HepG2 (cell line): ENCODE measurements at regions not wholly inside any gene's neighbourhood (a gene's known extent, or its start where the extent isn't known, plus 50 kb on each side); places are given as distances from the start of the nearest gene placed in this dataset.

Source experiments
- ATAC-seq: fragments of 200-7000 bp; cut with Tn5 transposase; 3 replicates; pipeline ENCODE4 v1.9.1; 2020; ENCODE audit warnings: mild to moderate bottlenecking, moderate library complexity
- BruUV-seq: library from RNA; stranded (reverse); fragments of 400-500 nt; replicated peaks from 2 replicates; lab custom pipeline; 2021; lab: Mats Ljungman, UMichigan
- CTCF ChIA-PET: fragments of 300-600 bp; formaldehyde crosslinking; extraction: SDS; loops from one replicate; lab custom pipeline; 2021; ENCODE audit warnings: low total read pairs, inconsistent platforms, low intra/inter-chr PET ratio; lab: Yijun Ruan, JAX
- POLR2A ChIA-PET: fragments of 350-600 bp; sonication (Branson Sonifier 250); formaldehyde crosslinking; loops from one replicate; lab custom pipeline; 2020; ENCODE audit warnings: antibody characterized with exemption, inconsistent platforms; lab: Yijun Ruan, JAX
- DNase-seq: peaks from one replicate; pipeline ENCODE4 v3.0.0-alpha.2; 2015; ENCODE audit warnings: low spot score
- FAIRE-seq: peaks from 3 replicates; lab custom pipeline; 2011; peaks lifted over from hg19 to GRCh38; lab: Jason Lieb, UNC
- H2AFZ ChIP-seq: one replicate; pipeline ENCODE4 v1.6.1; 2011; ENCODE audit warnings: low read length, inconsistent platforms
- H3K27ac ChIP-seq: fragments of 300-600 bp; 3 replicates; pipeline ENCODE4 v1.8.0; 2011; ENCODE audit warnings: mixed run types, mild to moderate bottlenecking, mixed read lengths, low read length, inconsistent platforms; ENCODE audit not compliant: insufficient read depth; ENCODE audit errors: extremely low read length
- H3K27me3 ChIP-seq, 2 experiments: fragments of 200-600 bp in 1 of 2; 2 replicates in 1 of 2; 3 replicates in 1 of 2; pipeline versions ENCODE4 v1.6.0 to v1.8.0; 2011; ENCODE audit warnings: low read length in 2 of 2, mild to moderate bottlenecking in 2 of 2, moderate library complexity in 2 of 2, inconsistent platforms in 1 of 2; ENCODE audit not compliant: insufficient read depth in 2 of 2, control insufficient read depth in 1 of 2
- H3K36me3 ChIP-seq, 2 experiments: fragments of 200-600 bp in 1 of 2; replicated peaks in 1 of 2; 2 replicates in 1 of 2; 3 replicates in 1 of 2; pipeline versions ENCODE4 v1.5.1 to v1.8.0; 2011; ENCODE audit warnings: low read length in 2 of 2, inconsistent platforms in 1 of 2; ENCODE audit not compliant: insufficient read depth in 2 of 2, control insufficient read depth in 1 of 2
- H3K4me1 ChIP-seq: 2 replicates; pipeline ENCODE4 v1.5.1; 2012; ENCODE audit warnings: low read length, inconsistent platforms; ENCODE audit not compliant: insufficient read depth
- H3K4me2 ChIP-seq: 2 replicates; pipeline ENCODE4 v1.6.0; 2011; ENCODE audit warnings: low read depth, low read length, inconsistent platforms
- H3K4me3 ChIP-seq, 3 experiments: fragments of 200-600 bp in 1 of 3; sonication (generic), shearing (Covaris generic) in 1 of 3; replicated peaks in 1 of 3; 2 replicates each; pipeline ENCODE4 v1.5.1; 2011 to 2016; ENCODE audit warnings: low read length in 3 of 3, inconsistent platforms in 2 of 3, low read depth in 2 of 3, mild to moderate bottlenecking in 2 of 3, control low read depth in 1 of 3, mixed read lengths in 1 of 3; ENCODE audit not compliant: insufficient read depth in 1 of 3
- H3K79me2 ChIP-seq: one replicate; pipeline ENCODE4 v1.6.1; 2011; ENCODE audit warnings: low read length, inconsistent platforms; ENCODE audit not compliant: insufficient read depth
- H3K9ac ChIP-seq: 2 replicates; pipeline ENCODE4 v1.6.0; 2011; ENCODE audit warnings: mild to moderate bottlenecking, low read depth, low read length, inconsistent platforms; ENCODE audit not compliant: insufficient read depth
- H3K9me3 ChIP-seq: 2 replicates; pipeline ENCODE4 v1.5.1; 2012; ENCODE audit warnings: mild to moderate bottlenecking, low read length
- H4K20me1 ChIP-seq: 2 replicates; pipeline ENCODE4 v1.6.0; 2011; ENCODE audit warnings: inconsistent platforms, mild to moderate bottlenecking, low read length, moderate library complexity; ENCODE audit not compliant: insufficient read depth
- CC2D1A ChIP-seq: sonication (generic); formaldehyde crosslinking; IDR thresholded peaks from 2 replicates; pipeline ENCODE4 v1.8.1; 2023; ENCODE audit warnings: mild to moderate bottlenecking, missing genetic modification reagents
- CREM ChIP-seq, 2 experiments: sonication (generic) in 1 of 2; formaldehyde crosslinking in 1 of 2; IDR thresholded peaks; 2 replicates each; pipeline versions ENCODE4 v1.4.0 to v1.6.1; 2016 to 2020; ENCODE audit warnings: antibody characterized with exemption in 1 of 2, mild to moderate bottlenecking in 1 of 2, missing genetic modification reagents in 1 of 2
- DZIP1 ChIP-seq: sonication (generic); formaldehyde crosslinking; IDR thresholded peaks from 2 replicates; pipeline ENCODE4 v1.5.0; 2020; ENCODE audit warnings: mild to moderate bottlenecking, missing genetic modification reagents
- E2F1 ChIP-seq: sonication (generic); formaldehyde crosslinking; IDR thresholded peaks from 2 replicates; pipeline ENCODE4 v1.5.0; 2020; ENCODE audit warnings: missing genetic modification reagents
- EHMT2 ChIP-seq: fragments of 200-600 bp; sonication (generic); IDR thresholded peaks from 2 replicates; pipeline ENCODE4 v1.7.0; 2017; ENCODE audit warnings: antibody characterized with exemption, low read depth, low read length, borderline replicate concordance
- HOXD1 ChIP-seq: sonication (generic); formaldehyde crosslinking; IDR thresholded peaks from 2 replicates; pipeline ENCODE4 v1.5.0; 2020; ENCODE audit warnings: missing genetic modification reagents
- IKZF1 ChIP-seq: fragments of 450-650 bp; IDR thresholded peaks from 2 replicates; pipeline ENCODE4 v1.7.1; 2016
- NBN ChIP-seq: fragments of 450-650 bp; conservative IDR thresholded peaks from 2 replicates; pipeline ENCODE4 v1.6.1; 2017
- ZBTB39 ChIP-seq: sonication (generic); formaldehyde crosslinking; IDR thresholded peaks from 2 replicates; pipeline ENCODE4 v1.5.0; 2020; ENCODE audit warnings: missing genetic modification reagents
- WGBS: methylation state at CpG from one replicate; pipeline ENCODE4 v1.1.6; 2017; ENCODE audit warnings: low lambda C conversion rate; 5-methylcytosine and 5-hydroxymethylcytosine counted together
- in situ Hi-C: cut with HindIII; loops from 2 replicates; pipeline ENCODE4 v1.10.0; 2017; ENCODE audit warnings: low pct_unique_long_range_greater_than_20kb; ENCODE audit not compliant: extremely low pct_ligation_motif_present
- intact Hi-C: fragments of 100-400 bp; cut with micrococcal nuclease; formaldehyde crosslinking; loops from one replicate; pipeline ENCODE4 v1.10.0; 2022; ENCODE audit not compliant: unreplicated experiment

- no peak overlapping the region for H3K27ac ChIP-seq
- in situ Hi-C loops, result no loop called here
These were observed 92.1 kb upstream of the POU3F1 start for GRCh38 chr1:38138498-38139233.

More at GRCh38 chr1:38138498-38139233, 92.1 kb upstream of the POU3F1 start:
- Histone ChIP-seq H3K4me3 (no peak overlapping the region), H2AFZ (no peak overlapping the region), H3K9me3 (no peaks in the 10 kb centered on the region)
- POLR2A ChIA-PET, result no interaction called here
- TF ChIP-seq CC2D1A (CRISPR knock-in tag), result no peak
- TF ChIP-seq HOXD1 (CRISPR knock-in tag), result no peak
- TF ChIP-seq IKZF1, result no peak
- TF ChIP-seq ZBTB39, result no peak
- TF ChIP-seq EHMT2, result no peak
- no peak for TF ChIP-seq CREM (IDR thresholded peaks at IDR 0.05)
- TF ChIP-seq CREM (CRISPR knock-in tag; IDR thresholded peaks at IDR 0.05), result no peak
- TF ChIP-seq DZIP1 (CRISPR knock-in tag), result no peak
- TF ChIP-seq NBN, result no peak
- no peak for TF ChIP-seq E2F1 (CRISPR knock-in tag)
- TF ChIP-seq, all 625 proteins: peak for 0
- H3K36me3 ChIP-seq, result no peaks in the 10 kb centered on the region
- DNase-seq (peak; percentile 35), FAIRE-seq (no peak), ATAC-seq (peak; percentile 16; the same call in 1 of the 3 replicates)
- H3K4me1 ChIP-seq, result 0 out of 2 replicates have a peak, but pooled peaks cover 5% of the 10 kb centered on the region
- H3K4me2 ChIP-seq, result no peak overlapping the region
- H3K27me3 ChIP-seq, result peaks cover 4 to 39% of the 10 kb centered on the region in 2 experiments
- H3K9ac ChIP-seq, result no peak overlapping the region
- no TSS peak for BruUV-seq
- intact Hi-C loops, result no loop called here
- 14% methylated on average over 6 of the region's 6 CpGs for WGBS
- no peaks in the 10 kb centered on the region for H3K79me2 ChIP-seq
- CTCF ChIA-PET, result no interaction called here
- H4K20me1 ChIP-seq, result no peaks in the 10 kb centered on the region
